Putamen (tissue), 1 donor: ENCODE measurements at regions not wholly inside any gene's neighbourhood (a gene's known extent, or its start where the extent isn't known, plus 50 kb on each side); places are given as distances from the start of the nearest gene placed in this dataset.
A peak's percentile ranks its signal among the peaks of the same experiment; 100 is the strongest.

ENCODE experiments used
- DNase-seq: peaks from one replicate; pipeline ENCODE4 v3.0.0-alpha.2; 2016; ENCODE audit warnings: low spot score

DNA sequence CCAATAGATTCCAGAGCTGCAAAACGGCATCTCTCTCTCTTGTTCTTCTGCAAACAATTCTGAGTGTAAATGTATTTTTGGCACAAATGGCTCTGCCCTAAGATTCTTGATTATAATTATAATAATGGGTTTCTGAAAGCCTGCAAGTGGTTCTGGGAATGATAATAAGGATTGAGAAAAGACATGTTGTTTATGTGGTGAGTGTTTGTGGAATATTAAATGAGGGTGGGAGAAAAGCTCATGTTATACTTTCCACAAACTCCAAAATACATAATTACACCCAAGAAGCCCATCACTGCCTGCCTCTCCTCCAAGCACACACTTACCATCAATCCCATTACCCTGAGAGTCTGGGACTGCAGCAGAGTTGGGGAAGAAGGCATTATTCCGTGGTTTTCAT lies 460.0 kb upstream of the BRINP1 start:
- no peak for DNase-seq

DNA sequence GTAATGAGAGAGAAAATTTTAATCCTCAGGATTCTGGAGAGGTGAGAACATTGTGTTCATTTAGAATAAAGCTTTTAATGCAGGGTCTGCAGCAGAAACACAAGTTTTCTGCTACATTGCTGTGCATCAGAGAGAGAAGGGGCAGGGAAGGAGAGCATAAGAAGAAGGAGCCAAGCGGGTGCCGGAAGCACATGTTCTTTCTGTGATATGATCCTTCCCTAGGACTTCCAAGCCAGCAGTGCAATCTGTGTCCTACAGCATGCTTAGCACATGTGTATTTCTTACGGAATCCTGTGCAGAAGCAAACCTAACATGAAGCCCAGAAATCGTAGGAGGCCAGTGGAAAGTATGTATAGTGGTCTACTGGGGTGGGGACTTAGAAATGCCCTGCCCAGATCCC lies 458.3 kb upstream of the BRINP1 start:
- no peak for DNase-seq

DNA sequence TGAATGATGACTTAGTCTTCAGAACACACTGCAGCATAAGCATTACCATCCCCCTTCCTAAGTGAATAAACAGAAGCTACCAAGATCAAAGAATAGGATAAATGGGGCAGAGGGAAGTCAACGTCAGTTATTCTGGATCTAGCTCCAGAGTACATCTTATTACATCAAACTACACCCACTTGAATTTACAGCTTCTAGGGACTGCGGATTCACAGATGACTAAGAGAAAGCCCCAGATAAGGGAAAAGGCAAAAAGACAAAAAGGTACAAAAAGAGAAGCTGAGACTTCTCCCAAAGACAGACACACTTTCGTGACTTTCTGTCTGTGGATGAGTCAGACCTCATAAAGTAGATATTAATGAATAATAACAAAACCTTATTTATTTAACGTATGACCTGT lies 457.9 kb upstream of the BRINP1 start:
- DNase-seq = peak; percentile 68

DNA sequence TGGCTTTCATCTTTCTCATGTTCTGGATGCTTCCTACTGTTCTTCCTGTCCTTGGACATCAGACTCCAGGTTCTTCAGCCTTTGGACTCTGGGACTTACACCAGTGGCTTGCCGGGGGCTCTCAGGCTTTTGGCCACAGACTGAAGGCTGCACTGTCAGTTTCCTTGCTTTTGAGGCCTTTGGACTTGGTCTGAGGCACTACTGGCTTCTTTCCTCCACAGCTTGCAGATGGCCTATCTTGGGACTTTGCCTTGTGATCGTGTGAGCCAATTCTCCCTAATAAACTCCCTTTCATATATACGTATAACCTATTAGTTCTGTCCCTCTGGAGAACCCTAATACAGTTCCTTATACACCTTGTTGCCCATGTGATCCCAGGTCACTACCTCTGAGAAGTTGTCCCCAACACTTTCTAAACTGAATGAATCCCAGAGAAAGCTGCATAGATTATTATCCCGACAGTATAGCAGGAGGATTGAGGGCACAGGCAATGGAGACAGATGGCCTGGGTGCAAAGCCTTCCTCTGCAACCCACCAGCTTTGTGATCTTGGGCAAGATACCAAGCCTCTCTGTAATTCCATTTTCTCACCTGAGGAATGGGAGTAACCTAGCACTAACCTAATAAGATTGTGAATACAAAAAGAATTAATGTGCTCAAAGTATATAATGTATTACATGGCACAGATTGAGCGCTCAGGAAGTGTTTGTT lies 449.6 kb upstream of the BRINP1 start:
- no peak for DNase-seq

DNA sequence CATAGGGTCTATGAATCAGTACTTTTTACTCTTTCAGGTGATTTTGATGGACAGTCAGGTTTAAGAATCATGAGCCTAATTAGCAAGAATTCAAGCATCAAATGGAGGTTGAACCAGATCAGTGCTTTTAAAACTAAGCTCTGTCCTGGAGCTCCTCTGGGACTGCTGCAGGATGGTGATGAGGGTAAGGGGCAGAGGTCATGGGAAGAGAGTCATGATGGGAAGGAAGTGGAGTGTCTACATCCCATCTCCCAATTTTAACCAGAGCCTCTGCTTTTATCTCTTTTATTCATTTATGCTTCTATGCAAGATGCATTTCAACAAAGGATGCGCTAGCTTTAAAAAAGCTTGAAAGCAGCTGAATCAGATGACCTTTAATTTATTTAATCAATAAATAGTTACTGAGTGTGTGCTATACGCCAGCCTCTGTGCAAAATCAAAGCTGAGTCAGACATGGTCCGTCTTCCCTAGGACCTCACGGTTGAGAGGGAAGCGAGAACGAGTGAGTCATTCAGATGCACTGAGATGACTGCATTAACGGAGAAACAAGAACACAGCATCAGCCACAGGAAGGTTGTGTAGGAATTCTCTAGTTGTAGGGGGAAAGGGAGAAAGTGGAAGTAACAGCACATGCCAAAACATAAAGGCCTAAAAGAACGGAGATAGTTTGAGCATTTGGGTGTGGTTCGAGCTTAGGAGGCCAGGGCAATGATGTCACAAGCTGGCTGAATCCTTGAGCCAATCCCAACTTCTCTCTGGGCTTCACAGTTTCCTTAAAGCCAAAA lies 441.6 kb upstream of the BRINP1 start:
- DNase-seq = no peak

DNA sequence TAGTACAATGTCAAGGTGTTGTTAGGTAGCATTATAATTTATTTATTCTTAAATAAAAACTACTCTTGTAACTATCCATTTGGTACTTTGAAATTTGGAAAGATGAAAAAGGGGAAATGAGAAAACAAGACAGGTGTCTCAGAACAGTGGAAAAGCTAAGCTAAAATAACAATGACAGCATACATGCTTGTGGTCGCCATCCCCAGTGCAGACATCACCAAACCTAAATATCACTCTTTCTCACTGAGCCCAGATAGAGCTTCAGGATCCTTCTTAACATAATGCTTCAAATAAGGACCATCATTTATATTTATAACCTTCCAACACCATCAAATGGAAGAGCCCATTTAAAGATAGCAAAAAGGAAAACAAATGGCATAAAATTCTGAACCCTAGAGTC lies 434.4 kb upstream of the BRINP1 start:
- no peak for DNase-seq

DNA sequence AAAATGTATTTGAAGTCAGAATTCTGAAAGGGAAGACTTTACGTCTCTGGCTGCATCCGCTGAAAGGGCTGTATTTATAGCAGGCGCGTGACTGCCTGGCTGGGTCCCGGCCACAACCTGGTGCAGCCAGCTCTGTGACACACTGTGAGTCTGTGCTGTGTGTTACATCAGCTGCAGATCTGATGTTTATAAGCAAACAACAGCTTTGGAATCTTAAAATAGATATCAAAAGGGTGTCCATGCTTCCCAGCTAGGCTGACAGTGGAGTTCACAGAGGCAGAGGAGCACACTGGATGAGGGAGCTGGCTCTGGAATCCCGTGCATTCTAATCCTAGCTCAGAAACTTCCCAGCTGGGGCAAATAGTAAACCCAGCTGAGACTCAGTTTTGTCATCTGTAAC lies 433.4 kb upstream of the BRINP1 start:
- peak; percentile 64 for DNase-seq

DNA sequence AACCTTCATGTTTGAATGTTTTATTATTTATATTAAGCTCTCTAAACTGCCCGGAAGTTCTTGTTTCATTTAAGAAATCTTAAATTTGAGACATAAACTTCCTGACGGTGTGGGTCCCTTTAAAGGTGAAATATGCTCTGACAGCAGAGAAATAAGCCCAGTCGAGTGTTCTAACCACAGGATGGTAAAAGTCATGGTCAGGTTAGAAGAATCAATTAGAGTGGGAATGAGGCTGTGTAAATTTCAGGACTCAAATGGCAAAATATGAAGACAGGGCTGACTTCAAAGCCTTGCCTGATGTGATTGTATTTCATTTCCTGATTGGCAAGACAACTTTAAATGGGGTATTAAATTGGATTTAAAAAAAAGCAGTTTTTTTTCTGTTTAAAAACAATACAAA lies 432.9 kb upstream of the BRINP1 start:
- no peak for DNase-seq

DNA sequence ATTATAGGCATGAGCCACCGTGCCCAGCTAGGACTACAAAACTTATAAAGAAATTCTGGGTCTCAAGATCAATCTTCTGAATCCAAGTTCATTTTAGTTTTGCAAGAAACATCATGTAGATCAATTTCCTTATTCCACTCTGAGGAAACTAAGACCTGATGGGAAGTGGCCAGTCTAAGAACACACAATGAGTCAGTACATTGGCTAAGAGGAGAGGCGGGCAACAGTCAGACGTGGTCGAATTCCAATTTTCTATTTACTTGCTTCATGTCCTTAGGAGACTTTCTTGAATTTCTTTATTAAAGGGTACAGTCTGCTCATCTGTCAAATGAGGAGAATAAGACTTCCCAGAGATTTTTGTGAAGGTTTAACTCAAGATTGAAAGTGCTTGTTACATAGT lies 432.1 kb upstream of the BRINP1 start:
- no peak for DNase-seq

DNA sequence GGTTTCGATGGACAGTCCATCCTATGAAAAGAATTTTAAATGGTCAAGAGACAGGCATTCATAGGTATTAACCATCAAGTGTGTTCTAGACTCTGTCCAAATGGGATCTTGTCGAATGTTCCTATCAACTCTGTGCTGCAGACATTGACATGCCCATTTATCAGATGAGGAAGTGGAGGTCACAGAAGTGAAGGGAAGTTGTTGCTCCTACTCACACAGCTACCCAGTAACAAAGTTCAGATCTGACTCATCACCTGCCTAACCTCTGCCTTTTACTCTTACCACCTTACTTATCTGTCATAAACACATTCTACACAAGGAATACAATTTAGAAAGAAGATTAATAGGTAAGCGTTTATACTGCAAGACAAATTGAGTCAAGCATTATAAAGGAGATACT lies 426.2 kb upstream of the BRINP1 start:
- DNase-seq = no peak

DNA sequence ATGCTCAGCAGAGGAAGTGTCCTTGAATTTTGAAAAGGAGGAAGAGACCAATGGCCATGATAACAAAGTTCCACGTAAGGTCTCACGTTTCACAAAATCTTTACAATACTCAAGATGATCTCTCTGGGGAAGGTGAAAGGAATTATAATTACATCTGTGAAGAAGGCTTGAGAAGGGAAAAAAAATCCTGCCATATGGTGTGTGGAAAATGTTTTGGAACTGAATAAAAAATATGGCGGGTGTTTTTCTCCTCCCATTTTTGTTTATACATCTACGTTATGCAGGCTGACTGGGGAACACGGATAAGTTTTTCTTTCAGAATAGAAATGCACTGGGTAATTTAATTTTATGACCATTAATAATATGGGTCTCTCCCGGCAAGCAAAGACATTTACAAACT lies 425.6 kb upstream of the BRINP1 start:
- no peak for DNase-seq

DNA sequence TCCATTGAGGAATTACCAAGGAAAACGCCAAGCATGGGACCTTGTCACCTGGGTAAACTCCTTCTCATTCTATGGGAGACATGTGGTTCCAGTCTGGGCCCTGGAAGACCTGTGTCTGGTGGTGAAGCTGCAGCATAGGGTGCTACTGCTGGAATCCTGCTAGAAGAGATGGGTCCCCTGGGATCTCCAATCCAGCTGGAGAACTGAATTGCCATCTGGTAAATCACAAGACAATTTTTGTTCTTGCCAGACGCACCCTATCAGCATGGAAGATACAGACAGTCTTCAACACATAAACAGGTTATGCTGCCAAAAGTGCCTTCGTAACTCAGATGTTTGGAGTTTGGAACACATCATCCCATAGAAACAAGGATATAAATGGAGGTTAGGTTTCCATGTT lies 424.0 kb upstream of the BRINP1 start:
- DNase-seq = no peak

DNA sequence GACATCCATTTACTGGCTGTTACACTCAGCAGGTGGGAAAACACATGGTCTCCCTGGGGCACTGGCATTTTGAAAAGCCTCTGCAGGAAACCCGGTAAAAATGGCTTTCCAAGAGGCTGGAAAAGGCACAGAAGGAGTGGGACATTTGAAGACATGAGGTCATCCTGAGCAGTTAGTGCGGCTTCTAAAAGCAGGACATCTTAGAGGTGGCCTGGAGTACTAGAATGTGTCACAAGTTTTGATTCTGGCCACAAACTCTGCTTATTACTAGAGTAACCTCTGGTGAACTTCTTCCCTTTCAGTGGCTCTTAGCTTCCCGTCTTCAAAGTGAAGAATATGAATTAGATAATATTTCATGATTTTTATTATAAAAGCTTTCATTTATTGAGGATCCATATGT lies 423.0 kb upstream of the BRINP1 start:
- no peak for DNase-seq

DNA sequence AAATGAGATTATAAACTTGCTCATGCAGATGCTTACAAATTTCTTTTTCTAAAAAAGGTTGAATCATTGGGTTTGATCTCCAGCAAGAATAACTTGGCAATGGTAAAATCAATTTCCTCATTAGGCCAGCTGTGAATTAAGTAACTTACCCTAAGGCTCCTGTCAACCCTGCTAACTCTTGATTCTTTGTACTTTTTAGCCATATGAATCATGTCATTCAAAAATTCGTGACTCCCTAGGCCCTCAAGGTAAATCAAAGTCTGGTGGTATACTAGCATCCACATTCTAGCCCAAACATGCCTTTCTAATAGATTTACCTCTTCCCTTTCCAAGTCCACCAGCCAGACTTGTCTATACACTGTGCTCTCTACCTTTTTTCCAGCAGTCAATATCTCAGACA lies 420.8 kb upstream of the BRINP1 start:
- DNase-seq = no peak

DNA sequence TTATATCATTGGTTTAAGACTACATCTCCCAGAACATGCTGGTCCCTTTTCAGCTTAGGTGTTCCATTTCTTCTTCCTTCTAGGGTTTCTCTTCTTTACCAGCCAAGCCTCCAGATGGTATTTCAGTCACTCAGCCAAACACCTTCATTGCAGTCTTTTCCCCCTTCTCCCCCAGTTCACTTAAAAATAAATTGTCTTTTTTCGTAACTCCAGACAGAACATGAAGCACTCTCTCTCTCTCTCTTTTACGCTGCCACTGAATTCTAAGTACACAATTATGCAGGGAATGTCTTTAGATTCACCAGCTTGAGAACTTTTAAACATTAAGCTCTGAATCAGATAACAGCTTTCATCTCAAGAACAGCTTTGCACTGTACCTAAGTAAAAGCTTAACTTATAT lies 419.7 kb upstream of the BRINP1 start:
- no peak for DNase-seq

DNA sequence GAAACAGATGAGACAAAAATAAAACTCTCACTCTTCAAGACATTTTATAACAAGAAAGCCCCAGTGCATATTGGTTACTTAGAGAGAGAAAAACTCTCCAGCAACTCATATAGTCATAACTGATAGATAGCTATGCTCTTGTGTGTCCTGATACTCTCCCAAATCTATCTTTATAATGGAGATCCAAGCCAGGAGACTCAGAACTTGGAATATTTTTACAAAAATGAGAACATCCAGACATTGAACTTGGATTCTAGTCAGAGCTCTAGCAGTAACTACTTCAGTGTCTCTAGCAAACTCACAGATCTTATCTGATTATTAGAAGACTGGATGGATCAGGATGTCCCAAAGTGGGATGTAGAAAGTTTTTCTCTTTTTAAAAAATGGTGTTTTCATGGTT lies 412.7 kb upstream of the BRINP1 start:
- no peak for DNase-seq

DNA sequence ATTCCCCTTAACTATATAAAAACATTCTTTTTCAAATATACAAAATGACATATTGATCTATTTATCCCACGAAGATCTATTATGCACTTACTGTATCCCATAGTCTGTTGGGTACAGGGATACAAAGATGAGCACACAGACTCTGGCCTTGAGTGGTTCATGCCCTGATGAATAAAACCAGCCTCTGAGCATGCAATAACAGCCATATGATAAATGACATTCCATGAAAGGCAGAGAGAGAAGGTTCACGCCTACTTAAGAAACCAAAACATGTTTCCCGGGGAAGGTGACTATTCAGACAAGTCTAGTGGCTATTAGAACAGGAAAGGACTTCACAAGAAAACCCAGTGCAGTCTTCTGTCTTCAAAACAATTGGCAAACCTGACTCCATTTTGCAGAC lies 406.2 kb upstream of the BRINP1 start:
- DNase-seq = no peak

DNA sequence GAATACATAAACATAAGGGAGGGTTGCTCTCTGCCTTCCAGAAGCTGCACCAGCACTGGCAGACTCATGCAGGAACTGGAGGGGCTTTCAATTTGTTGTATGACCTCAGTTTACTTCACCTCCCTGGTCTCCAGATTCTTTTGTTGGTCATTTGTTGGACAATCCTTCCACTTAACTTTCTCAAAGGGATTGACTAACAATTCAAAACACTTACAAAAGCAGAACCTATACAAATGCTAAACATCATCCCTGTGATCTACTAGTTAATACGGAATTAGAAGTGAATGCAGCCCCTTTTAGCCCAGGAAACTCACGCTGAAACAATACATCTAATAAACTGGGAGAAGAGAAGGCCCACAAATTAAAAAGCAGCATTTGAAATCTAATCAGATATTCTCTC lies 404.6 kb upstream of the BRINP1 start:
- DNase-seq = no peak

DNA sequence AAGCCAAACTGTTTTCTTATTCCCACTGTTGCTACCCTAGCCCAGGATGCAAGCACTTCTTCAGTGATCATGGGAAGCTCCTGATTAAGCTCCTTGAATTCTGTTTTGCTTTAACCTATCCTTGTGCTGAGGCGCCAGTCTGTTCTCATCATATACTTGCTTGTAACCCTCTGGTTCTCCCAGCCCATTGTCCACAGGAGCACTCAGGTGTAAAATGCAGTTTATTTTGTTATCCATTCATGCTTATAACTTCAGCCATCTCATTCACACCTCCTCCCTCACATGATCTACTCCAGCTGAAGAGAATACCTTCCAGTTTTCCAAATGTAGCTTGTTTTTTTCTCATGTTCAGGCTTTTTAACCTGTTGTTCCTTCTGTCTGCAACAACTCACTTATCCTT lies 402.1 kb upstream of the BRINP1 start:
- no peak for DNase-seq

DNA sequence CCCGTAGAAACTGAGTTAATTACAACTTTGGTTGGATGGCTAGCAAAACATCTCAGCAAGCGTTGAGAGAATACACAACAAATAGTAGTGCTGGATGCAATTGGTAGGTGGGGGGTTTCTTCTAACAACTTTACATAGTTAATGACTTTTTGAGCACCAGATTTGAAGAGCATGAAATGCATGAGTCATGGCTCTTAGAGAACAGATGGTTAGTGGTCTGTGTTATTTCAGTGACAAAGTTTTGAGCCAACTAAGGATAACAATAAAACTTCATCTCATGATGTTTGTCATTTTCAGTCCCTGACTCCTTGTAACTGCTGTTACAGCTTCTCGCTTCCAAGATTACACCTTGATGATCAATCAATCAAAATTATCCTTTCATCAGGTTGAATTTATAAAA lies 399.0 kb upstream of the BRINP1 start:
- DNase-seq = no peak

DNA sequence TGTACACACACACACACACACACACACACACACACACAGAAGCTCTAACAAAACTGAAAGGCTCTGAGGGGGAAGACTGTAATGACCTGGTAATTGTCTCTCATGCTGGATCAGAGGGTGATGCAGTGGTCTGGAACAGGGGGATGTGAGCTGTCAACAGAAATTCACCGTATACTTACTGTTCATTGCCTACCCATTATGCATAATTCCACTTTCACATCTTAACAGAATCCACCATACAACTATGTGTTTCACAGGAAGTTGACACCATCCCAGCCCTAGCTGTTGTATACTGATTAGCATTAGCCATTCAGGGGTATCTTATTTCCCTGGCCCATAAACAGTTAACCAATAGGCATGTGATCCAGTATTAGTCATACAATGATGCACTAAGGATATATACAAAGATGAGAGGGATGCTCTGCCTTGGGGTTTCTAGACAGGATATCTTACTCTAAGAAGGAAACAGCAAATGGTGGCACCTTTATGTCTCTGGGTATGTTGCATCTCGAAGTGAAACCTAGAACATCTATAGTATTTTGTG lies 396.5 kb upstream of the BRINP1 start:
- no peak for DNase-seq

DNA sequence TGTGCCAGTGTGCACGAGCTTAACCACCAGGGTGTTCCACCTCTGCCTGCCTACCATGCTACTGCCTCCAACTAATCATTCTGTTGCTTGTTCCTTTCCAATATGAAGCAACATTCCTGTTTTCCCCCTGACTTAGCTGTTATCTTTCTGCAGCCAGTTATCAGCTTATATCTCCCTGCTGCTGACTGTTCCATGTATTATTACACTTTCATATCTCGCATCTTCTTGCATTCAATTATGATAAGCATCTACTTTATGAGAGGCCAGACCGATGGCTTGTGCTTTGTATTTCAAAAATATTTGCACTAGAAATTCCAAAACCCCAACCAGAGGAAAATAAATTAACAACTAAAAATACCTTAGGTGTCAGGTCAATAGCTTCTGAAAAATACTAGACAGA lies 394.0 kb upstream of the BRINP1 start:
- no peak for DNase-seq

DNA sequence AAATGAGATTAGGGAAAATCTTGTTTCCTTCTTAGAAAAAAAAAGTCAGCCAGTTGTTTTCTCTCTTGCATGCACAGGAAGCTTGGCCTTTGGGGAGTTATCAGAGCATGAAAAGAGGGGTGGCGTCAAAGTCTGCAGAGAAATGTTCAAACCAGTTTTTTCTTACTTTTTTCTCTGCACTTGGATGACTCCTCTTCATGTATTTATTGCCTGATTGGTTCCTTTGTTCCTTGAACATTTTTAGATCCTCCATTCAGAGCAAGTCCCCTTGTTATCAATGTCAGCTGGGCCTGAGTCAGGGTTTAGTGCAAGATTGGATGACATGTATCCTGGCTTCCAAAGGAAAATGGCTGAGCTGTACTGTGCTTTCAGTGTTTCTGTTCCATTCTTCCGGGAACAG lies 392.6 kb upstream of the BRINP1 start:
- DNase-seq = no peak

DNA sequence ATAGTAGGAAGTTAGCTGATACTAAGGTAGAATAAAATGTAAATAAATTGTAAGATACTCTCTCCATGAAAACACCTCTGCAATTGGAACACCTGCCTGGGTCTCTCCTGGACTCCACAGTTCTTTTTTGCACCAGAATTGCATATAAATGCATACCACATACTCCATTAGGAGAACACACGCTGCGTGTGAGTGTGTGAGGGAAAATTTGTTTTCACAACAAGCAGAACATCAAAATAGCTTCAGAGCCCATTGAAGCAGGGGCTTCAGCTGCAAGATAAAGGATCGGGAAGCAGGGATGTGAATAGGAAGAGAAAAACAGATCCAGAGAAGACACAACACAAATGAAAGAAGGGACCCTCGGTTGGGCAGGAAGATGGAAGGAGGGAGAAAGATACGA lies 389.8 kb upstream of the BRINP1 start:
- DNase-seq = no peak
